Stimulated activated CD4-positive, alpha-beta T cell treated with anti-CD3 and anti-CD28 coated beads, Interleukin-4, amount 100 ng/mL, for 4 hours (primary cell): ENCODE measurements at regions not wholly inside any gene's neighbourhood (a gene's known extent, or its start where the extent isn't known, plus 50 kb on each side); places are given as distances from the start of the nearest gene placed in this dataset.
"Not testable (repeated sequence)": the region's sequence is repeated elsewhere in the genome, so short reads cannot be mapped to it uniquely, and the experiment has no call there.

ENCODE experiments used
- DNase-seq, 2 experiments: peaks; one replicate each; pipeline ENCODE4 v3.0.0-alpha.2; 2020

- DNase-seq = no peak
Observed at GRCh38 chr20:48215536-48215935, 430.3 kb upstream of the SULF2 start.

DNA sequence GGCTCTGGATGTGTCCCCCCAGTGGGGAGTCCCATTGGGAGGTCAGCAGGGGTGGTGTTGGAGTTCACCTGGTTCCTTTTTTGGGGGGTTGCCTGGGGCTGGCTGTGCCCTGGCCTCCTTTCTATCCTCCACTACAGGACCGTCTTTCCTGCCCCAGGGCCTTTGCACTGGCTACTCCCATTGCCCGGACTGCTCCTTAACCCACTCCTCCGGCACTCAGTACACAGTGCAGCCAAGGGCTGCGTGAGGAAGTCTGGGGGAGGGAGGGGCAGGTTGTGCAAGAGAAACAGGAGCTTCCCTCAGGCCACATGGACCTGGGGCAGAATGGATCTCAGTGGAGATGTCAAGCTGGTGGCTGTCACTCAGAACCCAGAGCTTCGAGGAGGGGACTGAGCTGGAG, 429.3 kb upstream of the SULF2 start:
- no peak for DNase-seq

GRCh38 chr20:48213635-48214034, 428.4 kb upstream of the SULF2 start:
- not testable (repeated sequence) for DNase-seq

- no peak for DNase-seq
Observed at GRCh38 chr20:48212806-48213509, 427.7 kb upstream of the SULF2 start.

- no peak for DNase-seq
Observed at GRCh38 chr20:48211847-48212246, 426.6 kb upstream of the SULF2 start.

- no peak for DNase-seq
Observed at GRCh38 chr20:48211238-48211637, 426.0 kb upstream of the SULF2 start.

DNA sequence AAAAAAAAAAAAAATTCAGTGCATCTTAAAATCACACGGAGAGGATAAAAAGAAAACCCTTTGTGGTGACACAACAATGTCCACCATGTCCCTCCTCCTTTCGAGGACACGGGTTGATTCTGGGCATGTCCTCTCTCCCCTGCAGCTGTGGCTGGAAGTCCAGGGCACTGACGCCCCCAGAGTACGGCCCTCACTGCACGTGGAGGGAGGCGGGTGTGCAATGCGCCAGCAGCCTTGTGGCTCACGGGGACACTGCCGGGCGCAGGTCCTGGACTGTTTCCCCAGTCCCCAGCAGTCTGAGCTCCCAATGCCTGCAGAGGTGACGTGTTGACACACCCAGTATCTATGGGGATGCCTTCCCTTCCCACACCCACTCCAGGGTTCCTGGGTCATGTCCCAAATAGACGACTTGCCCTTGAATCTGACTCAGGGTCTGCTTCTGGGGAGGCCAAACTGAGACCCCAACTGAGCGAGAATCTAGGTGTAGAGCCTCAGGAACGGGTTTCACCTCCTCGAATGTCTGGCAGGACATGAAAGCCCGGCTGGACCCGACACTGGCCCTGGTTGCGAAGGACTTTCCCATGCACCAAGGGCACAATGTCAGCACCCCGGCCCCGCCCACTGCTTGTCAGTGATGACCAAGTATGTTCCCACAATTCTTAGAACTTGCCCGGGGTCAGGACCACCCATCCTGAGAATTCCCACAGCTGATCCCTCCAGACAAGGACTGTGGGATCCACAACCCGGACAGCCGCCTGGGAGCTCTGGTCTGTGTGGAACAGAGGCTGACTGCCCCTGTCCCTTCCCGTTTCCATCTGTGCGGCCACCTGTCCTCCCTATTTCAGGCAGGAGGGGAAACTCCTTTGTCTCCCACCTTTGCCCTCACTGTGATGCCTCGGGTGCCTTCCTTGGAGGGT, 425.1 kb upstream of the SULF2 start:
- DNase-seq = no peak

DNA sequence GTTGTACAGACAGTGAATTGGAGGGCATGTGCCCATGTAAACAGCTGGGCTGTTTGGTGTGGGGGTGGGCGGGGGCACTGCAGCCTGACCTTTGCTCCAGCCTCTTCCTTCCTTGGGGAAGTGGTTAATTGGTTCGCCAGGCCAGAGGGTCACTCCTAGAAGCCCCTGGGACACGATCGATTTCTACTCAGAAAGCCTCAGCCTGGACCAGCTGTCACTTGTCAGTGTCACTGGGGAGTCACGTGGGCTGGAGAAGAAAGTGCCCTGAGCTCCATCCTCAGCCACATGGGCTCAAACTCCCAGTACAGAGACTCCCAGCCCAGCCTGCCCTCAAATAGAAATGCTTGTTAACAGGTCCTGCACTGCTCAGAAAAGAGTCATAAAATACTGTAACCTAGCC, 423.8 kb upstream of the SULF2 start:
- DNase-seq = no peak

GRCh38 chr20:48208176-48208575, 422.9 kb upstream of the SULF2 start:
- no peak for DNase-seq

DNA sequence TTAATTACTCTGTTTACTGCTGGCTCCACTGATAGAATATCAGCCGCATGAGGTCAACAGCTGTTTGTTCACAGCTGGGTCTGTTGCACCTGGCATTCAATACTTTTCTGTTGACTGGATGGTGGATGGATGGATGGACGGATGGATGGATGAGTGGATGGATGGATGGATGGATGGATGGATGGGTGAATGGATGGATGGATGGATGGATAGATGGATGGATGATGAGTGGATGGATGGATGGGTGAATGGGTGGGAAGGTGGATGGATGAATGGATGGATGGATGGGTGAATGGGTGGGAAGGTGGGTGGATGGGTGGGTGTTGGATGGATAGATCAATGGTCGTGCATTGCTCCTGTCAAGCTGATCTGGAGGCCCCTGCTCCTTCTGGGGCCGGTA, 422.2 kb upstream of the SULF2 start:
- no peak for DNase-seq

DNA sequence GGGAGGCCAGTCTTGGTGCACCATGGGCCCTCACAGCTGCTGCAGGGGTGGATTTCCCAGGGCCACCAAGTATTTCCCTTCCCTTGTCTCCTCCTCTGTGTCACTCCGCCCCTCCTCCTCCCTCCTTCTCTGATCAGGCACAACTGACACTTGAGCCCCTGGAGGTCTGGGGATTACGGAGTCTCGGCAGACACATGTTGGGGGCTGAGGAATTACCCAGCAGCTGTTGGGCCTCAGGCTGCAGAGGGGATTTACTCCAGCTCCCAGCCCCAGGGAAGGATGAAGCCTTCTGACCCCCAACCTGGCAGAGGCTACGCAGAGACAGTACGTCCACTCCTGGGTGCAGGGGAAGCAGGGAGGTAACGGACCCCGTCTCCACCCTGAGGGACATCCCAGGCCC, 420.5 kb upstream of the SULF2 start:
- DNase-seq = no peak

- DNase-seq = no peak
Observed at GRCh38 chr20:48205281-48205782, 420.1 kb upstream of the SULF2 start.

- no peak for DNase-seq
Observed at GRCh38 chr20:48204499-48204898, 419.2 kb upstream of the SULF2 start.

DNA sequence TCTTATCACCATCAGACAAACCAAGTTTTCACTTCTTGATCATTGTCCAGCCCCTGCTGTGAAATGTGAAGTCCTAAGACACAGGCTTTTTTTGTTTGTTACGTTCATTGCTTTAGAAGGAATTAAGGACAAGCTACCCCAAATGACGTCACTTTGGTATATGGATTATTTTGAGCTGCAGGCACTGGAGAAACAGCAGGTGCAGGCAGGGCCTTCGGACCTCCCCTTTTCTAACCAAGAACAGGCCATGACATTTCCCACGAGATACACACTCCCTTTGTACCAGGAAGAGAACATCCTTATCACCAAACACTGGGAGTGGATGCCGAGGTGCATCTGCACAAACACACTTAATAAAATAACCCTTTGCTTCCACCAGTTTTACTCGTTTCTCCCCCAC, 418.0 kb upstream of the SULF2 start:
- no peak for DNase-seq

DNA sequence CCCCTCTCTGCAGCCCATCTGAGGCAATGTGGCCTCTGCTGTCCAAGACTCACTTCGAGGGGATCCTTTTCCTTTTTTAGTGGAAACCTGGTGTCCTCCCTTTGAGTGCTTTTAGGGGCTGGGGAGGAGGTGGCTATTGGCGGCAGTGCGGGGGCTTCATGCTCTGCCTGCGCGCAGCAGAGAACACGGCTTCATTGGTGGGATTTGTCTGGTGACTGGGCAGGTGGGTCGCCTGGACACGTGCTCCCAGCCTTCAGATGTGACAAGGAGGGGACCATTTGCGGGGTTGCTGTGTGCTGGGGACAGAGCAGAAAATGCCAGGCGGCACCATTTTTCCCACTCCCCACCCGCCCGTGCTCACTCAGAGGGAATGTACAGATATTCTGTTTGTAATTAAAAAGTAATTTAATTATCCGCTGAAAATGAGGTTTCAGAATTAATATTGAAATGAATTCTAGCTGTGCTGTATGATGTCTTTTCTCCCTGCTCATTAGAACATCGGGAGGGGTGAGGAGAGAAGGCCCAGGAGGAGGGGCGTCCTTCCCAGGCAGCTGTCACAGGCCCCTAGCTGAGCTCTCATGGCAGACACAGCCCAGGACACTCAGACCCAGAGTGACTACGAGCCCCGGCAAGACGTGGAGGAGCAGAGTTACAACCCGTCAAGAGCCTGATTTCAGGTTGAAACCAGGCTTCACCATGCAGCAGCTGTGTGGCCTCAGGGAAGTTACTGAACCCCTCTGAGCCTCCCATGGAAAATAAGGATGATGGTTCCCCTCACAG, 417.2 kb upstream of the SULF2 start:
- no peak for DNase-seq

DNA sequence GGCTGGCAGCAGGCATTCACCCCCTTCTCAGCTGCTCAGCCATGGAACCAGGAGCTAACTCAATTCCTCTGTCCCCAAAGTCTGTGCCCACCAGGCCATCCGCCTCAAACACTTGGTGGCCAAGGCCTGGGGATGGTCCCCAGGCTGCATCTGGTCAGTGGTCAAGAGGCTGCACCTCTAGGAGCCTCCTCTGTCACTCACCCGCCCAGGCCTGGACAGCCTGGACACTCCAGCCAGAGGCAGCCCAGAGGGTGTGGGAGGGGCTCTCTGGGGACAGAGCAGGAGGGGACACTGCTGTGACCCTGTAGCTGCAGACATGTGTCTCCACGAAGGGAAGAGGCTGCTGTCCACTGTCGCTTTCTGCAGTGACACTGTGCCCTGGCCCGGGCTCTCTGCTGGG, 416.6 kb upstream of the SULF2 start:
- DNase-seq = no peak

- no peak for DNase-seq
Observed at GRCh38 chr20:48201188-48201587, 415.9 kb upstream of the SULF2 start.

GRCh38 chr20:48198929-48199451, 413.7 kb upstream of the SULF2 start:
- DNase-seq = no peak

DNA sequence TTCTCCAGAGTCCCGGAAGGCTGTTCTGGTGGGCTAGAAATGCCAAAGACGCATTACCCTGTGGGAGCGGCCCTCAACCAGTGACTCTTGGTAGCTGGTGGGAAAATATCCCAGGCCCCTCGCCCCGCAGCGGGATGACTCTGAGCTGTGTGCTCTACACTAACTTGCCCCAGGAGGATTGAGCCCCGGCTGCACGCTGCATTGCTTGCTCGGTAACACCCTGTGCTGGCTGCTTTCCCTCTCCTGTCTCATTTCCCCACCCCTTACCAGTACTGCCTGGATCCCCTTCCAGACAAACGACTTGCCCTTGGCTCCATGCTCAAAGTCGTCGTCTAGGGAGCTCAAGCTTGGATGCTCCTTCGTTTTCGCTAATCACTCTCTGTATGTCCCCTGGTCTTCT, 411.8 kb upstream of the SULF2 start:
- no peak for DNase-seq

- DNase-seq = no peak
Observed at GRCh38 chr20:48196486-48196885, 411.2 kb upstream of the SULF2 start.

GRCh38 chr20:48196001-48196400, 410.7 kb upstream of the SULF2 start:
- DNase-seq = no peak

- DNase-seq = no peak
Observed at GRCh38 chr20:48195121-48195870, 410.0 kb upstream of the SULF2 start.
